GM18499 (cell line): ENCODE measurements at regions not wholly inside any gene's neighbourhood (a gene's known extent, or its start where the extent isn't known, plus 50 kb on each side); places are given as distances from the start of the nearest gene placed in this dataset.
"Not testable (repeated sequence)": the region's sequence is repeated elsewhere in the genome, so short reads cannot be mapped to it uniquely, and the experiment has no call there.

Experiments used
- ATAC-seq: cut with Tn5 transposase; IDR thresholded peaks from one replicate; pipeline ENCODE4 v1.9.1; 2021; ENCODE audit warnings: moderate number of reproducible peaks; ENCODE audit not compliant: insufficient read depth, unreplicated experiment

DNA sequence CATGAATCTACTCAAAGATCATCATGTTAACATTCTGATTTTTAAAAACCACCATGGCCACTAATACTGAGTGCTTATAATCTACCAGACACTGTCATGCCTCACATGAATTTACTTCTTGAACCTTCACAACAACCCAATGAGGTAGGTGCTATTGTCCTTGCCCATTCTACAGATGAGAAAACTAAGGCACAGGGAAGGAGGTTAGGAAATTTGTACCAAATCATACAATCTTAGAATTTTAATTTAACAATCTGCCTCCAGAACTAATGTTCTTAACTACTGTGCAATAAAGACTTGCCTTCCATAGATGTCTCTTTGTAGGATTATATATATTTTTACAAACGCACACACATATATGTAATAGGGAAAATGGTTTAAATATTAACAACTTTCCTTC is 269.5 kb downstream of the ALDH8A1 start:
- ATAC-seq = no peak

DNA sequence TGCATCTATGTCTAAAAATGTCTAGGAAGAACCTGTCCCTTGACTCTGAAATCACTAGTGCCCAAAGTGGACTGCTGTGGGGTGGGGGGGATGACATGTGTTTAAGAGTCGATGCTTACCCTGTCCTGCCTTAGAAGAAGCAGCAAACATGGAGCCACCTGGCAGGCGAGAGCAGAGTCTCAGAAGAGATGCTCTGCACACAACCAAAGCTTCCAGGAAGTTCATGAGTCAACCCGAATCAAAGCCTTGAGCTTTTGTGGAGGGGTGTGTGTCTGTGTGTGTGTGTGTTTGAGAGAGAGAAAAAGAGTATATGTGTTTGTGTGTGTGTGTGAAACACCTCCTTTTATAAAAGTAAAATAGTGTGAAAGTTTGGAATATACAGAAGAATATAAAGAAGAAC is 269.9 kb downstream of the ALDH8A1 start:
- no peak for ATAC-seq

GRCh38 chr6:134678436-134678889 is 271.4 kb downstream of the ALDH8A1 start:
- ATAC-seq = no peak

GRCh38 chr6:134676307-134677281 is 273.3 kb downstream of the ALDH8A1 start:
- ATAC-seq = no peak

GRCh38 chr6:134675110-134676054 is 274.5 kb downstream of the ALDH8A1 start:
- no peak for ATAC-seq

- no peak for ATAC-seq
Measured at GRCh38 chr6:134674562-134674961, 275.3 kb downstream of the ALDH8A1 start.

GRCh38 chr6:134669485-134669884 is 280.4 kb downstream of the ALDH8A1 start:
- ATAC-seq = no peak

- ATAC-seq = no peak
Measured at GRCh38 chr6:134667111-134667510, 282.8 kb downstream of the ALDH8A1 start.

DNA sequence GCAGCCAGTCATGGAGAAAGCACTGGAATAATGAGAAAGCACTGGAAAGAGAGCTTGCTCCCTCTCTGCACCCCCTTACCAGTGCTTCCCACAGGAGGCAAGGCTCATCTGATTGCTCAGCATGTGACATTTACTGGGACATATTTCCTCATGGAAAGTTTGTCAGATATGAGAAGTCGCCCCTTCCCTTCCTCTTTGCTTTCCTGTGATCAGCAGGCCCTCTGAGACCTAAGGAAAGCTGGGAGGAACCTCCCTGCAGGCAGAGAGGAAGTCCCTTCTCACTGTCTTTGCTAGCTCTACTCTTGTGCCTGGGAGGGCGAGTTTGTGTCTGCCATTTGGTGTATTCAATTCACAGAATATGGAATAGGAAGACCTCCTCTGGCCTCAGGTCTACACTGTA is 283.8 kb downstream of the ALDH8A1 start:
- no peak for ATAC-seq

DNA sequence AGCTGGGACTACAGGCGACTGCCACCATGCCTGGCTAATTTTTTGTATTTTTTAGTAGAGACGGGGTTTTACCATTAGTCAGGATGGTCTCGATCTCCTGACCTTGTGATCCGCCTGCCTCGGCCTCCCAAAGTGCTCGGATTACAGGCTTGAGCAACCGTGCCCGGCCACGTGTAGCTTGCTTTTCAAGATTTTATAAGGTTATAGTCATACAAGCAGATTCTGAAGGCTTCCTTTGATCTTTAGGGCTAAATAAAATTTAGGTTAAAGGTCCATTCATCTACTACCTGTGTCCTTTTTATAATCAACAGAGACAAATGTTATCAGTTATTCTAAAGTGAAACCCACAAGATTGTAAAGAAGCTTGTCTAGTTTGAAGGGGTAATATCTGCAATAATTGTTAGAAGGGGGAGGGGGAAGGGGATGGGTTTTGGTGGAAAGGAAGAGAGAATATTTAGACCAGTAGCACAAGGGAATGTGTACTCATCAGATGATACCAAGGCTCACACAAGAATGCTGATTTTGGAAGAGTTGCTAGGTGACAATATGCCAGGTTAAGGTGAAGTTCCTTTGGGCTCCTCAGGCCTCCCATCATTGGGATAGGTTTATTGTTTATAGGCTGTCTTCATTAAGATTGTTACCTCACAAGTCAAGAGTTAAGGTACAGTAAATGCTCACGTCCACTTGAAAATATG is 284.7 kb downstream of the ALDH8A1 start:
- ATAC-seq = no peak

- no peak for ATAC-seq
Measured at GRCh38 chr6:134663800-134664535, 285.9 kb downstream of the ALDH8A1 start.

DNA sequence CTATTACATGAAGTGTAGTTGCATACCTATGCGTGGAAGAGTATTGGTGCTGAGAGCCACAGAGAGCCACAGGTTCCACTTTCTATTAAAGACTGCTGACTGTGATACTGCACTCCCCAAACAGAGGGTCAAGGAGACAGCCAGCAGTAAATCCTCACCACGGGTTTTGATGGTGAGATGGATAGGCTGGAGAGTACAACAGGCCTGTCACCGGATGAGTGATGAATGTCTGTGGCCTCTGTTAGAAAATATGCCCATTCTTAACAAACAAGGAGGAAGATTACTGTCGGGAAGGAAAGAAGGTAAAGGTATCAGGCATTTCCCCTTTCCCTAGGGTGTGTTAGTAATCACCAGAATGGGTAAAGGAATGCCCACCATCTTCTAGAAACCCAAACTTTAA is 286.5 kb downstream of the ALDH8A1 start:
- ATAC-seq = no peak

- no peak for ATAC-seq
Measured at GRCh38 chr6:134662077-134662700, 287.7 kb downstream of the ALDH8A1 start.

- ATAC-seq = not testable (repeated sequence)
Measured at GRCh38 chr6:134659885-134660284, 290.0 kb downstream of the ALDH8A1 start.

- ATAC-seq = no peak
Measured at GRCh38 chr6:134658596-134658995, 291.3 kb downstream of the ALDH8A1 start.

- ATAC-seq = no peak
Measured at GRCh38 chr6:134657751-134658527, 292.0 kb downstream of the ALDH8A1 start.

DNA sequence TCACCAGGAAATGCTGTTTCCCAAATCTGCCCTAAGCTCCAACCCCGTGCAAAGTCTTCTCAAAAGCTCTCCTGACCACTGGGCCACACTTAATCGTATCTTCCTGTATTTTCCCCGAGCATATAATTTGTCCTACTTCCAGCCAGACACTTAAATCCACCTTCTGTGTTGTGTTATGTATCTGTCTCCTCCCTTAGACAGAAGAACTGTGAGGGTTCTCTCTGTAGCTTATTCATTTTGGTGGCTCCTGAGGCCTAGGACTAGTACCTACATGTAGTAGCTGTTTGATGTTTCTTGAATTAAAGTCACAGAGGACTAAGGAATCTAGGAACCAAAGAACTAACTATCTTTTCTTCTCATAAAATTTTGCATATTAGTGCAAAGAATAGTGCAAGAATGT is 292.6 kb downstream of the ALDH8A1 start:
- no peak for ATAC-seq

DNA sequence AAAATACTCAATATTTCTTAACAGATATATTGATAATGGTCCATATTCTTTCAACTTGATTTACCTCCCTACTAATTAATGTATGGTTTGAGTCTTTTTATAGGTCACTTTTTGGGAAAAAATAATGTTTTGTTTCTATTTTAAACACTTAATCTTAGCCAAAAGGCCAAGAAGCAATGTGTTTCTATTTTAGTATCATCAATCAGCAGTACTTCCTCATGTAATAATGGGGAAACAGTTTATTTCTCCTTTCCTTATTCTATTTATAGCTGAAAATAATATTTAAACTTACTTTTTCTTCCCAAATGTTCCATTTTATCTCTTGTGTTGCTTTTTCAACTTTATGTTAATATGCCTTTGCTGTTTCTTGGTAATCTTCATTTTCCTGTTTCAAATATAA is 295.1 kb downstream of the ALDH8A1 start:
- no peak for ATAC-seq
